Mesothelial cell of epicardium (in vitro differentiated cells): ENCODE measurements at regions not wholly inside any gene's neighbourhood (a gene's known extent, or its start where the extent isn't known, plus 50 kb on each side); places are given as distances from the start of the nearest gene placed in this dataset.

Experiments
- DNase-seq, 2 experiments: peaks; one replicate each; pipeline ENCODE4 v3.0.0; 2021; ENCODE audit warnings: low spot score in 2 of 2; ENCODE audit not compliant: unreplicated experiment in 2 of 2
- H3K27ac Mint-ChIP-seq: 2 replicates; pipeline ENCODE4 v1.8.0; 2021; ENCODE audit warnings: mixed read lengths
- H3K27me3 Mint-ChIP-seq: 2 replicates; pipeline ENCODE4 v1.8.0; 2021; ENCODE audit warnings: low read depth, mixed read lengths
- H3K36me3 Mint-ChIP-seq: 2 replicates; pipeline ENCODE4 v1.8.0; 2021; ENCODE audit warnings: mixed read lengths
- H3K4me1 Mint-ChIP-seq: 2 replicates; pipeline ENCODE4 v1.8.0; 2021; ENCODE audit warnings: mixed read lengths
- H3K4me3 Mint-ChIP-seq: 2 replicates; pipeline ENCODE4 v1.8.0; 2021; ENCODE audit warnings: mild to moderate bottlenecking, moderate library complexity, mixed read lengths
- H3K9me3 Mint-ChIP-seq: 2 replicates; pipeline ENCODE4 v1.8.0; 2021; ENCODE audit warnings: mixed read lengths
- CTCF ChIP-seq: fragments of 200-600 bp; sonication (generic); IDR thresholded peaks from one replicate; pipeline ENCODE4 v1.5.0; 2021; ENCODE audit warnings: antibody characterized with exemption; ENCODE audit not compliant: unreplicated experiment

- no peak for TF ChIP-seq CTCF
- Mint-ChIP-seq H3K9me3 (peaks cover 17% of the 10 kb centered on the region), H3K27me3 (peaks cover 3% of the 10 kb centered on the region), H3K27ac (no peak overlapping the region), H3K4me1 (no peaks in the 10 kb centered on the region), H3K36me3 (no peaks in the 10 kb centered on the region), H3K4me3 (no peak overlapping the region)
- DNase-seq = no peak
These were observed 125.6 kb upstream of the FRMD4A start for GRCh38 chr10:14456218-14456869.

GRCh38 chr10:14454629-14455028 lies 123.9 kb upstream of the FRMD4A start:
- H3K4me3 Mint-ChIP-seq = no peak overlapping the region
- H3K27ac Mint-ChIP-seq = no peak overlapping the region
- DNase-seq = no peak
- H3K27me3 Mint-ChIP-seq = no peaks in the 10 kb centered on the region
- no peaks in the 10 kb centered on the region for H3K36me3 Mint-ChIP-seq
- H3K9me3 Mint-ChIP-seq = peaks cover 17% of the 10 kb centered on the region
- TF ChIP-seq CTCF = no peak
- H3K4me1 Mint-ChIP-seq = no peaks in the 10 kb centered on the region

- H3K4me3 Mint-ChIP-seq = no peak overlapping the region
- no peaks in the 10 kb centered on the region for H3K4me1 Mint-ChIP-seq
- no peak for TF ChIP-seq CTCF
- H3K27ac Mint-ChIP-seq = no peak overlapping the region
- H3K27me3 Mint-ChIP-seq = no peaks in the 10 kb centered on the region
- H3K36me3 Mint-ChIP-seq = no peaks in the 10 kb centered on the region
- H3K9me3 Mint-ChIP-seq = peaks cover 17% of the 10 kb centered on the region
- no peak for DNase-seq
These were observed 123.5 kb upstream of the FRMD4A start for GRCh38 chr10:14454206-14454605.

GRCh38 chr10:14453593-14453992 lies 122.9 kb upstream of the FRMD4A start:
- Mint-ChIP-seq H3K4me1 (no peaks in the 10 kb centered on the region), H3K27me3 (no peaks in the 10 kb centered on the region), H3K36me3 (no peaks in the 10 kb centered on the region), H3K4me3 (no peak overlapping the region), H3K9me3 (peaks cover 17% of the 10 kb centered on the region), H3K27ac (no peak overlapping the region)
- no peak for DNase-seq
- TF ChIP-seq CTCF = no peak

GRCh38 chr10:14451341-14451740 lies 120.6 kb upstream of the FRMD4A start:
- Mint-ChIP-seq H3K4me1 (no peaks in the 10 kb centered on the region), H3K27ac (no peak overlapping the region), H3K27me3 (no peaks in the 10 kb centered on the region), H3K36me3 (no peaks in the 10 kb centered on the region), H3K9me3 (peaks cover 7% of the 10 kb centered on the region), H3K4me3 (no peak overlapping the region)
- no peak for DNase-seq
- no peak for TF ChIP-seq CTCF

- Mint-ChIP-seq H3K4me3 (no peak overlapping the region), H3K27ac (no peak overlapping the region), H3K27me3 (no peaks in the 10 kb centered on the region), H3K36me3 (no peaks in the 10 kb centered on the region), H3K4me1 (no peaks in the 10 kb centered on the region), H3K9me3 (peaks cover 7% of the 10 kb centered on the region)
- no peak for DNase-seq
- TF ChIP-seq CTCF = no peak
These were observed 119.3 kb upstream of the FRMD4A start for GRCh38 chr10:14450041-14450491.
